ENCODE measurements at regions not wholly inside any gene's neighbourhood (a gene's known extent, or its start where the extent isn't known, plus 50 kb on each side); places are given as distances from the start of the nearest gene placed in this dataset.
A peak's percentile ranks its signal among the peaks of the same experiment; 100 is the strongest.

GRCh38 chr18:1983746-1984515 is 587.4 kb downstream of the METTL4 start:
- no peak for DNase-seq

DNA sequence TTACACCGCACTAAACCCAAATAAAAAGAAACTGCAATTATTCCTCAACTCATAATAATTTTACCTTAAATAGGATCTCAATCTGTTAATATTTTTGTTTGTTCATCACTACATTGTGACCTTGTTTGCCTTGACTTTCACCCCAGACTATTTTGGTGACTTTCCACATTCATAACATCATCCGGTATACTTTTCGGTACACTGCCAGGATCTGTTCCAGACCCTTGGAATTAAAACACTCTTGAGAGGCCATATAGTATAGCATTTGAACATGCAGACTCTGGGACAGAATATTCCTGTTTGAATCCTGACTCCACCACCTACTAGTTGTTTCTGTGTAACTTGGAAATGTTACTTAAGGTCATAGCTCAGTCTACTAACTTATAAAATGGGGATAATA is 577.4 kb downstream of the METTL4 start:
- no peak for DNase-seq

DNA sequence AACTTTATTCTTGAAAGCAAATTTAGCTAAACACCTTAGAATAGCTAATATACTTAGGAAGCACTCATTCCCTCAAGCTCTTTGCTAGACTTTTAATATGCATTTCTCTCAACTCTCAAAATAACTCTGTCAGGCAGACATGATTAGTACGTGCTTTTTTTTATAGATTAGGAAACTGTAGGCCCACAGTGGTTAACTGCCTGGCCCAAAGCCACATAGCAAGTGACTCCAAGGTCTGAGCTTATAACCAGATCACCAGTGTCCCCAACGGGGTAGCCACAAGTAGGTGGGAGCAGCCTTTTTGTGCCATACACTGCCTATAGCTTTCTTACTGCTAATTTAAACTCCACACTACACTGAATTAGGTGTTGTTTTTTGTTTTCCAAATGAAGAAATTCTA is 576.8 kb downstream of the METTL4 start:
- no peak for DNase-seq

DNA sequence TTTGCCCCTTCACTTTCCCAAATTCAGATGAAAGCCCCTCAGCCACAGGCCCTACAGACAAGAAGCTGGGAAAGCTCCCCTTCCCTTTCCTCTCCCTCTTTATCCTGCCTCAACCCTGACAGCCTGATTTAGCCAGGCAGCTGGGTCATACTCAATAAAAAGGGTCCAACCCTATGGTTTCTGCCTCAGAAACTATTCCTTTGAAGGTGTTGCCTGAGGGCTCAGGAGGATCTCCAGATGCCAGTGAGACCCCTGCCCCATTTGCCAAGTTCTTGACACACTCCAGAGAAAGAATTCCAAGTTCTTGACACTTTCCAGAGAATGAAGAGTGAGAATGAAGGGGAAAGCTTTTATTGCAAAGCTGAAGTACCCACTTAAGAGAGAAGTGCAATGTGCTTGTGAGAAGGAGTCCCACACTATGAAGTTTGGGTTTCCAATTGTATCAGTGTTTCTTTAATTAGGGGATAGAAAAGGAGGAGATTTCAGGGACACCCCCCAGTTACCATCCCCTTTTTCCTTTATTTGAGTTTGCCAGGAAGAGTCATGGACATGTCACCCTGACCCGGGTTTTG is 576.2 kb downstream of the METTL4 start:
- no peak for DNase-seq

GRCh38 chr18:1998121-1998520 is 573.2 kb downstream of the METTL4 start:
- no peak for DNase-seq

- no peak for DNase-seq
These were observed 571.9 kb downstream of the METTL4 start for GRCh38 chr18:1999387-1999786.

DNA sequence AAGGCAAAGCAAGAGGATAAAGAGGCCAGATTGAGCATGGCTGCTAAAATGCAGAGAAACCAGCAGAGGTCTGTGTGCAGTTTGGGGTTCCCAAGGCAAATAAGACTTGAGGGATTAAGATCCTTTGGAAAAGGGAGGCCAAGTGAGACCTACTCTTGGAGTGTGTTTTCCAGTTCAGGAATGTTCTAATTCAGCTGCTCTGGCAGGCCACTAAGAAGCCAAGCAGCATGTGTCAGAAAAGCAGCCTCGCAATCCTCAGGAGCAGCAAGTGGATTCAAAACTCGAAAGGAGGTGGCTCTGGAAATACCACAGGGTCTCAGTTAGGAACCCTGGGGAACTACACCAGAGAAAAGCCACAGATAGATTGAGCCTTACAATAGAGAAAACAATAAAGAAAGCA is 569.2 kb downstream of the METTL4 start:
- no peak for DNase-seq

GRCh38 chr18:2002604-2003003 is 568.7 kb downstream of the METTL4 start:
- DNase-seq: no peak

DNA sequence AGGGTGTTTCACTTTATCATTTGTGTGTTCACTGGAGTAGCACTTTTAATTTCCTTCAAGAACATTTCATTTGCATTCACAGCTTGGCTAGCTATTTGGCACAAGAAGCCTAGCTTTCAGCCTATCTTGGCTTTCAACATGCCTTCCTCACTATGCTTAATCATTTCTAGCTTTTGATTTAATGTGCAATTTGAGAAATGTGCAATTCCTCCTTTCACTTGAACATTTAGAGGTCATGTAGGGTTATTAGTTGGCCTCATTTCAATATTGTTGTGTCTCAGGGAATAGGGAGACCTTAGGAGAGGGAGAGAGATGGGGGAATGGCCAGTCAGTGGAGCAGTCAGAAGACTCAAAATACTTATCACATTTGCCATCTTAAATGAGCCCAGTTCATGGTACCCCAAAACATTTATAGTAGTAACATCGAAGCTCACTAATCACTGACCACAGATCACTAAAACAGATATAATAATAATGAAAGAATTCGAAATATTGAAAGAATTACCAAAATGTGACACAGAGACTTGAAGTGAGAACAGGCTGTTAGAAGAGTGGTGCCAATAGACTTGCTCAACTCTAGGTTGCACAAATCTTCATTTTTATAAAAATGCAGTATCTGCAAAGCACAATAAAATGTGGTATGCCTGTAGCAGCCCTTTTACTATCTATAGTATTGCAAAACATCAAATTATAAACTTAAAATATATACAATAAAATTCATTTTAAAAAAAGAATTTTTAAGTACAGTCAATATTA is 561.2 kb downstream of the METTL4 start:
- no peak for DNase-seq

- no peak for DNase-seq
These were observed 544.3 kb downstream of the METTL4 start for GRCh38 chr18:2027016-2027415.

GRCh38 chr18:2027756-2028155 is 543.5 kb downstream of the METTL4 start:
- DNase-seq: no peak

- no peak for DNase-seq
These were observed 542.3 kb downstream of the METTL4 start for GRCh38 chr18:2028986-2029385.

GRCh38 chr18:2030647-2031046 is 540.7 kb downstream of the METTL4 start:
- no peak for DNase-seq

DNA sequence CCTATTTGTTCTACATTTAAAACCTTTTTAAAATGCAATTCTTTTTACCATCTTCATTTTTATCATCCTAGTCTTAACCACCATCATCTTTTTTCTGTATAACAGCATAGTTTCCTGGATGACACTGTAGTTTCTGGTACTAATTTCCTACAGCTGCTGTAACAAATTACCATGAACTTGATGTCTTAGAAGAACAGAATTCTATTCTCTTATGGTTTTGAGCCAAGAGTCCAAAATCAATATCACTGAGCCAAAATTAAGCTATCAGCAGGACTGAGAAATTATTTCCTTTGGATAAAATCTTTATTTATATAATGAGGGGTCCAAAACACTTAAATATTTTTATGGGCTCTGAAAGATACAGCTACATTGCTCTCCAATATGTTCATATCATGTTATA is 539.3 kb downstream of the METTL4 start:
- no peak for DNase-seq

GRCh38 chr18:2035056-2035455 is 536.2 kb downstream of the METTL4 start:
- DNase-seq: no peak

DNA sequence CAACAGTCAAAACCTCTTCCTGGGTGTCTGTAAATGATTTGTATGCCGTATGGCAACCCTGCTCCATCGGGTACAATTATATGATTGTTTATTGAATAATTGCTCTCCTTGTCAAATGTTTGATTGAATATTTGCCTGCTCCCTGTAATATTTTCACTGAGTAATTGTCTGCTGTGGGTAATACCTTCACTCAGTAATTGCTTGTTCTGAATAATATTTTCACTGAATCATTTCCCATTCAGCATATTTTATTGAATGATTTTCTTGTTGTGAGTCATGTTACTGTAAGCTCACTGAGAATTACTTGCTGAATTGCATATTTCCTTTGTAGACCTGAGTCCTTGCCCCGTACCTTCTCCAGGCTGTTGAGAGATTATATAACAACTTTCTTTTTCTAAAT is 535.2 kb downstream of the METTL4 start:
- DNase-seq: no peak

- no peak for DNase-seq
These were observed 531.0 kb downstream of the METTL4 start for GRCh38 chr18:2040279-2040678.

DNA sequence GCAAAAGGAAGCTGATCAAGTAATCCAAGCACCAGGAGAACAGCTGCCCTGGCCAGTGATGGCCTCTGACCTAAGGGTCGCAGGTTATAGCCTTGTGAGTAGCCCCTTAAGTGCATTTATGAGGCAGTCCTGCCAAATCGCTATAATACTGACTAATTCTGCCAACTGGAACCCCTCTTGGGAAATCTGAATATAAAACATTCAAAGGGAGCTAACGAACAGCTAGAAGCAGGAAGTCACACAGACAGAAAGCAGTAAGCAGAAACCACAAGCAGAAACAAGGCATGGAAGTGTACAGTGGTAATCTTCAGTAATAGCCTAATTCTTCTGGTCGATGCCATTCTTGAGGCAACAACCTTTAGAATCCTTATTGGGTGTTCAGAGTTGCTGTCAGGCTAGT is 521.3 kb downstream of the METTL4 start:
- no peak for DNase-seq

DNA sequence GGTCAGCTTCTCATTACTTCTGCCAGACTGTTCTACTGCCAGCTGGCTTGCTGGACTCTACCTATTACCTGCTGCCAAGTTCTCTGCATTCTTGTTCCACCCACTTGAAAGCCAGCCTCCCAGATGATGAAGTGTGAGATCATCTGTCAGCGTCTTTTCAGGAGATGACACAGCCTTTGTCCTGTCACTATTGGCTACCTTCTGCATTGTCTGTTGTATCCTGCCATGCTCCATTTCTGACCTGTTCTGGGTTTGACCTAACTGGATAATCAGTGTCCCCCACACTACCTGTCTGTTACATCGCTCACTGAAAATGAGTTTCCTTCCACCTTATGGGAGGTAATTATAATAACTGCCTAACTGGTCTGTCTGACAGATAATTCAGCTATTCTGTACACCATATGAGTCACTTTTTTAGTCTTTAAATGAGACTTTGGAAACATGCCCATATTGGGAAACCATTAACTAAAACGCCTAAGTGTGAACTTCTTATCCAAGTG is 520.6 kb downstream of the METTL4 start:
- DNase-seq: no peak

DNA sequence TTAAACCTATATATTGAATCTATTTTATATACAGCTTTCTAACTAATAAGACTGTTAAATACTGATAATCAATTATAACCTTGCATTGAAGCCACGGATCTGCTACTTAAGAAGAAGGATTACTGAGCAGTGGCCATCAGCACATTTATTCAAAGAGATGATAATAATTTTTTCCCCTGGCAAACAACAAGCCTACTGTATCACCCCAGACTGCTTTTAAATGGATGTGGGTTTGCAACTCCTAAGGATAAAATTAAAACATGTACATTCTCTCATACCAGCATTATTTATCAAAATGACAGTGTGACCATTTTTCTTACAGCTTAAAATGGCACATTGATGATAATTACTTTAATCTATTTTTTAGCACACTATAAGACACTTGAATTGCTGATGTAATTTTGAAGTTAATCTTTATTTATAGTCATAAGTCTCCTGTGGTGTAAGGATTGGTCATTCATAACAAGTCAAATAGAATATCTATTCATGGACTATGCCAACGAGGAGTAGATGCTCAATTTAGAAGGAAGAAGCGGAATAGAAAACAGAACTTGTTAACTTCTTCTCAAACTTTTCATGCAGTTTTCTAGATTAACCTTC is 517.7 kb downstream of the METTL4 start:
- DNase-seq: no peak

DNA sequence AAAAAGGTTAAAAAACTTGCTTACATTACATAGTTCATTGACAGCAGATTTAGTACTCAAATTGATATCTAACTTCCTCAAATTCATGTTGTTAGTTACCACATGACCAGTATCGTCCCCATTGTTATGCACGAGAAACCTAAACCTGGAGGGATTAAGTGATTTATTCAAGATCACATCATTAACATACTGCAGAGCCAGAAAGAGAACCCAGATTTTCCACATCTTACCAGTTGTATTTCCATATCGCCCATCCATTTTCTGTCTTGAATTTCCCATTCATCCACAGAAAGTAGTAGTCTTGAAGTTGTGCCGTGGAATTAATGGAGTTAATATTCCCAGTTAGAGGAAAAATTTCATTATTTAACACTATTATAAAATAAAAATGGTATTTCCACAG is 512.0 kb downstream of the METTL4 start:
- no peak for DNase-seq

DNA sequence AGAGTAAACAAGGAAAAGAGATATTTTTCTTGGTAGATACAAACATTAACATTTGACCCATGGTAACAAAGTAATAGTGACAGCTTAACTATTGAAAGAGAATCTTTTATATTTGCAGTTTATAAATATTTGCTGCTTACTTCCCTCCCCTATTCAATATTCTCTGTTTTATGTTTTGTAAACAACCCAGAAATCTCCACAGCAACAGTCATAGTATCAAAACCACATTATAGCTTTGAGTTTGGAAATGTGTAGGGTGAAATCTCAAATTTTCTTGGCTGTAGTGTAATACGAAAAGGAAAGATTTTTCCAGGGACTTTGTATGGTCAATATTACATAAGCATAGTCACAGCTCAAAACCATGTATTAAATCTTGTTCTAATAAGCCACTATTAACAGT is 511.2 kb downstream of the METTL4 start:
- DNase-seq: no peak

DNA sequence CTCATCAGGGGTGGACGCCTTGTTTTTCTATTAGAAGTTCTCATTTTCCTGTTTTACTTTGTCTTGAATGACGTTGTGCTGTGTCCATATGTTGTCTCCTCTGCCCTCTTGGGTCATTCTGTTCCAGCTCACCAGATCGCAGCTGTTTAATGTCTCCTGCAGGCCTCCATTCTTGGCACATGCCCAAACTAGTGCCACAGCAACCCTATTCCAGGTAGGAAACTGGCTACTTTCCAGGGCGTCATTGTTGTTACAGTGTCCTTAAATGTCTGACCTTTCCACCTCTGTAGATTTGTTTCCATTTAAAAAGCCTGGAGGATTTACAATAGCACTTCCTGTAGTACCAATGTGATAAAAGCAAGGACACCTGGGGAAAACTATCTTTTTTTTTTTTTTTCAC is 500.7 kb downstream of the METTL4 start:
- DNase-seq: peak; percentile 7

DNA sequence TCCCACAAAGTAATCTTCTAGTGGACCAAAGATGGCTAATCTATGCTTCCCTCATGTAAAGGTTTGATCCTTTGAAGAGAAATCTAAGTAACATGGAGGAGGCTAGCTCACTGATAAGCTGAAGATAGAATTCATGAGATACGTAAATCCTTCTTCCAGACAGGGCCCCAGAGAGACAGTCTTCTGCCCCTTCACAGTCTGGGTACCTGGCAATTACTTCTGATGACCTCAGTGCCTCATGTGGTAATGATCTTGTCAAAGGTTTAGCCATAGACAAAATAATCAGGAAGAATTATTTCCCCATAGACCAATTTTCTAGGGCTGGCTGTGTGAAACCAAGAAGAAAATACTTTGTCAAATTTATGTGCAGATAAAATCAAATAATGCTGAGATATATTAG is 495.8 kb downstream of the METTL4 start:
- DNase-seq: no peak
